GM18858 (cell line): ENCODE measurements at regions not wholly inside any gene's neighbourhood (a gene's known extent, or its start where the extent isn't known, plus 50 kb on each side); places are given as distances from the start of the nearest gene placed in this dataset.
"Not testable (repeated sequence)": the region's sequence is repeated elsewhere in the genome, so short reads cannot be mapped to it uniquely, and the experiment has no call there.

Experiments
- ATAC-seq: cut with Tn5 transposase; IDR thresholded peaks from one replicate; pipeline ENCODE4 v1.9.1; 2021; ENCODE audit not compliant: unreplicated experiment

- ATAC-seq: no peak
Observed at GRCh38 chr5:75951158-75951557, 132.0 kb upstream of the SV2C start.

- ATAC-seq: no peak
Observed at GRCh38 chr5:75948438-75948837, 134.7 kb upstream of the SV2C start.

- no peak for ATAC-seq
Observed at GRCh38 chr5:75940418-75940817, 142.8 kb upstream of the SV2C start.

GRCh38 chr5:75935572-75935971, 147.6 kb upstream of the SV2C start:
- no peak for ATAC-seq

GRCh38 chr5:75933489-75933888, 149.7 kb upstream of the SV2C start:
- no peak for ATAC-seq

GRCh38 chr5:75931175-75931574, 152.0 kb upstream of the SV2C start:
- no peak for ATAC-seq

GRCh38 chr5:75928992-75929391, 154.2 kb upstream of the SV2C start:
- ATAC-seq: no peak

GRCh38 chr5:75922480-75922879, 160.7 kb upstream of the SV2C start:
- ATAC-seq: no peak

GRCh38 chr5:75921011-75921410, 162.2 kb upstream of the SV2C start:
- no peak for ATAC-seq

GRCh38 chr5:75916144-75916543, 167.0 kb upstream of the SV2C start:
- no peak for ATAC-seq

- no peak for ATAC-seq
Observed at GRCh38 chr5:75909223-75909622, 174.0 kb upstream of the SV2C start.

GRCh38 chr5:75907651-75908050, 175.5 kb upstream of the SV2C start:
- no peak for ATAC-seq

- ATAC-seq: no peak
Observed at GRCh38 chr5:75894482-75894881, 177.2 kb upstream of the POC5 start.

GRCh38 chr5:75891736-75892135, 174.5 kb upstream of the POC5 start:
- no peak for ATAC-seq

GRCh38 chr5:75891020-75891419, 173.8 kb upstream of the POC5 start:
- ATAC-seq: no peak

- no peak for ATAC-seq
Observed at GRCh38 chr5:75890546-75890945, 173.3 kb upstream of the POC5 start.

GRCh38 chr5:75886706-75887105, 169.5 kb upstream of the POC5 start:
- ATAC-seq: no peak

GRCh38 chr5:75885849-75886596, 168.8 kb upstream of the POC5 start:
- no peak for ATAC-seq

GRCh38 chr5:75885321-75885720, 168.1 kb upstream of the POC5 start:
- ATAC-seq: no peak

GRCh38 chr5:75869891-75870290, 152.7 kb upstream of the POC5 start:
- ATAC-seq: no peak

- no peak for ATAC-seq
Observed at GRCh38 chr5:75862872-75863271, 145.6 kb upstream of the POC5 start.

- not testable (repeated sequence) for ATAC-seq
Observed at GRCh38 chr5:75859621-75860020, 142.4 kb upstream of the POC5 start.

- no peak for ATAC-seq
Observed at GRCh38 chr5:75856056-75856455, 138.8 kb upstream of the POC5 start.
